Amygdala (tissue), 56 donors: ENCODE measurements at regions not wholly inside any gene's neighbourhood (a gene's known extent, or its start where the extent isn't known, plus 50 kb on each side); places are given as distances from the start of the nearest gene placed in this dataset.

Experiments
- DNase-seq, 56 donors: peaks; one replicate each; lab custom pipeline; 2025; lab: John Stamatoyannopoulos, UW

DNA sequence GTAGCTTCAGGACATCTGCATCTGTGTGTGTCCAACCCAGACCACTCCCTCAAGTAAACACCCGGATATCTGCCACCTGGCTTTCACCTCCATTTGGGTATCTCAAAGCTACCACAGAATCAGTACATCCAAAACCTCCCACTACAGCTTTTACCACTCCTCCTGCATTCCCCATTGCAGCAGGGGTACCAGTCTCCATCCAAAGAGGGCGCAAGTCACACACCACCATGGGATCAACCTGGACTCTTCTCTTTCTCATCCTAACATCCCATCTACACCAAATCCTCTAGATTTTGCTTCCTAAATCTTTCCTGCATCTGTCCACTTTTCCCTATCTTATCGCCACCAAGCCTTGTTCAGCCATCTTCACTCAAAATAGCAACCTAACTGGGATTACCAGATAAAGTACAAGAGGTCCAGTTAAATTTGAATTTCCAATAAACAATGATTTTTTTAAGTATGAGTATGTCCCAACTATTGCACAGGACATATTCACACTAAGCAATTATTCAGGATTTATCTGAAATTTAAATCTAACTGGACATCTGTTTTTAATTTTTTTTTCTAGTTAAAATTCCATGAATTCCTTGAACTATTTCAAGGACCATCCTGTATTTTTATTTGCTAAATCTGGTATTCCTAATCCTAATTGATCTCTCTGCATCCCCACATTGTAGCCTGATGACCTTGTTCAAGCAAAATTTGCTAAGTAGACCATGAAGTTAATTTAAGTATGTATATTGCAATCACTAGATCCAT, 164.3 kb upstream of the MLN start:
- no peak for DNase-seq

DNA sequence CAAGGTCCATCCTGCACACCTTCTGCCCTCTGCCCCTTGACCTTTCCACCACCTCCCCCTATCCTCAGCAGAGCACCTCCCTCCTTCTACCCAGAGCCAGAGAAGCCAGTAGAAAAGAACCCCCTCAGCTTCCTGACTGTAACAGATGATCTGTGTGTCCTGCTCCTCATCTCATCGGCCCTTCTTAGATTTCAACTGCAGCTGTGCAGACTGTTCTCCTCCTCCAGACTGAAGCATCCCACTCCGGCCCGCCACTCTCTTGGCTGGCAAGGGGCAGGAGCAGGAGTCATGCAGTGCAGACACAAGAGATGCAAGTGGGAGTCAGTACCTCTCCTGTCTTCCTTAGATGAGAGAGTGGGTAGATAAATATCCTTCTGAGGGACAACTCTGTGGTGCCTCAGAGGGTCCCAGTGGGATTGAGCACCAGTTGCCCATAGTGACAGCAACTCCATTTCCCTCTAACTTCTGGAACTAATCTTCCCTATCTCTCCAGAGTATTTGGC, 163.5 kb upstream of the MLN start:
- DNase-seq: no peak

DNA sequence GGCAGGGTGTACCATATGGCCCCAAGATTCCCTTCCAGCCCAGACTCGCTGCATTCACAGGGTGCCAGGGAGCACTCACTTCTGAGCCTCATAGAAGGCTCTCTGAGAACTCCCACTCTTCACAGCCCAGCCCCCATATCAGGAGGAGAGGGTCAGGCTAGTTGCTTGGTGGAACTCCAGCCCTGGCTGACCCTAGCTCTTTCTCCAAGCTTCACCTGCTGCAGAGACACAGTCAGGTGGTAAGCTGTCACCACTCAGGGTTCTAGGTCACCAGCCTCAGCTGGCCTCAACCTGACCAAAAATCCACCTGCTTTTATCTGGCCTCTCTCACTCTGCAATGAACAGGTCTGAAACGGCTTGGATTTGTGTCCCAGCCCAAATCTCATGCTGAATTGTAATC, 162.7 kb upstream of the MLN start:
- no peak for DNase-seq

DNA sequence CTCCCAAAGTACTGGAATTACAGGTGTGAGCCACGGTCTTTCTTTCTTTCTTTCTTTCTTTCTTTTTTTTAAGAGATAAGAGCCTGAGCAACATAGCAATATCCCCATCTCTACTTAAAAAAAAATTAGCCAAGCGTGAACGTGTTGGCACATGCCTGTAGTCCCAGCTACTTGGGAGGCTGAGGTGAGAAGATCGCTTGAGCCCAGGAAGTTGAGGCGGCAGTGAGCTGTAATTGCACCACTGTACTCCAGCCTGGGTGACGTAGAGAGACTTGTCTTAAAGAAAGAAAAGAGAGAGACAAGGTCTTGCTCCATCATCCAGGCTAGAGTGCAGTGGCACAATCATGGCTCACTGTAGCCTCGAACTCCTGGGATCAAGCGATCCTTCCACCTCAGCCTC, 162.0 kb upstream of the MLN start:
- DNase-seq: no peak

DNA sequence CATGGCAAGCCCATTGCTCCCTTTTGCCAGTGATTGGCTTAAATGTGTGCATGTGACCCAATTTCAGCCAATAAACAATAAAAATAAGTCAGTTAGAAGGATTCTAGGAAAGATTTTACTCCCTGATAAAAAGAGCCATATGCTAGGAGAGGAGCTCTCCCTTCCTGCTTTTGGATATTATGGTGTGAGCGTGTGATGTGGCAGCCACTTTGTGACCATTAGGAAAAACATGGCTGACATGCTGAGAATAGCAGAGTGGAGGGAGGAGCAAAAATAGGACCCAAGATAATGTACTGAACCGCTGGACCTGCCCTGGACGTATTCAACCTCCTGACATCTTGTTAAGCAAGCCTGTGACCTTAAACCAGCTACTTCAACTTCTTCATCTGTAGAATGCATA, 160.6 kb upstream of the MLN start:
- DNase-seq: no peak

DNA sequence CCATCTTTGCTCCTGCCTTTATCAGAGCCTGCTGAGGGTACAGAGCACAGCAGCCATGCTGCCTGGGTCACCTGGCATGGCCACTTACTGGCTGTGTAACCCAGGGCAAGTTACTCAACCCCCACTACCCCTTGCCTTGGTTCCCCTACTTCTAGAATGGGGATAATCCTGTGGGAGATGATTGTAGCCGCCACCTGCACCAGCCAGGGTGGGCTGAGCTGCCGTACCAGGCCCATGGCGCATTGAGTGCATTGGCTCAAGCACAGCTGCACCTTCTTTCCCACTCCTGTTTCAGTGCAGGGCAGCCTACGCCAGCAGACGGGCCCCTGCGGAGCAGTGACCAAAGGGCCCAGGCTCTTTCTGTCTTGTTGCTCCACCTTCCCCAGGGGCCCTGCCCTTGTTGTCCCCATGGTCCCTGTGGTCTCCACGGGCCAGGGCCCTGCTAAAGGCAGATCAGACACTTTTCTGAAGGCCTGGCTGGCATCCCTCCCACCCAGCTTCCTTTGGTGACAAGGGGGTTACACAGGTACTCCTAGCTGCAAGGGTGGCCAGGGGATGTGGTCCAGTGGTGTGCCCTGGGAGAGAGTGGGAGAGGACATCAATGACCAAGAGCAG, 159.4 kb upstream of the MLN start:
- no peak for DNase-seq

DNA sequence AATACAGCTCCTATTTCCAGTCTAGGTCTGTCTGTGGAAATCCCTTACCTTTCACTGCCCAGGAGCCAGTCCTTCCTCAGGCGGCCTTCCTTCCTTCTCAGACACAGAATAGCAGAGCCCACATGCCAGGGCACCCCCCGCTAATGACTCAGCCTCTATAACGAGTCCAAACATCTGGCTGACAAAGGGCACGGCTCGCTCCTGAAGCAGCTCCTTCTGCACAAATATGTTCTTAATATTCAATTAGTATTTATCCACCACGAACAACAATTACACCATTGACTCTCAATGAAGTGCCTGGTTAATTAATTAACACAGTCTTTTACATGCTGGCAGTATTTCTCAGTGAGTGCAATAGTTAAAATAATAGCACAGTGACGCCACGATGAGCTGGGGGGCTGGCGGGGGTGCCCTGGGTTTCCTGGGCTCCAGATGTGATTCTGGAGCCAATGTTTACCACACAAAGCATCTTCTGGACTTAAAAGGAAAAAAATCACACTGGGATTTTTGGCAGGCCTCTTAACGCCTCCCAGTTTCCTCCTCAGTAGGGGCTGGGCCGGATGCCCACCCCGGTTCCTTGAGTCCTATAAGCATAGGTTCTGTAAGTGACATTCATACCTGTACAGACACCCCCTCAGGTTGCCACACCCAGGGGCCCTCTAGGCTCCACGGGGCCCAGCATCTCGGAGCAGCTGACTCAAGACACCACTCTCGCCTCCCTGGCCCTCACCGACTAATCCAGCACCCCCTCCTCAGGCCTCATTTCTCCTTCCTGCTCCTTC, 158.6 kb upstream of the MLN start:
- DNase-seq: no peak

DNA sequence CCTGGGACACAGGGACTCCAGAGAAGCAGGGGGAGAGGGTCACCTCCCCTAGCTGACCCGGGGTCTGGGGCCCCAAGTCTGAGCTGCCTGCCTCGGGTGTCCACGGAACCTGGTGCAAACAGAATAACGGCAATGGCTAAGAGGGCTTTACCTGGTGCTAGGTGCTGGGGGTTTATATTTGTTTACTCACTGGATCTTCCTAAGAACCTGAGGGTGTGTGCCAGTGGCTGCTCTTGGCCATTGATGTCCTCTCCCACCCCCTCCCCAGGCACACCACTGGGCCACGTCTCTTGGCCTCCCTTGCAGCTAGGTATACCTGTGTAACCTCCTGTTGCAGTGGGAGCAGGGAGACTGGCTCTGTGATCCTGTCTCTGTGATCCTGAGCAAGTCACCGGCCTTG, 157.9 kb upstream of the MLN start:
- DNase-seq: no peak

DNA sequence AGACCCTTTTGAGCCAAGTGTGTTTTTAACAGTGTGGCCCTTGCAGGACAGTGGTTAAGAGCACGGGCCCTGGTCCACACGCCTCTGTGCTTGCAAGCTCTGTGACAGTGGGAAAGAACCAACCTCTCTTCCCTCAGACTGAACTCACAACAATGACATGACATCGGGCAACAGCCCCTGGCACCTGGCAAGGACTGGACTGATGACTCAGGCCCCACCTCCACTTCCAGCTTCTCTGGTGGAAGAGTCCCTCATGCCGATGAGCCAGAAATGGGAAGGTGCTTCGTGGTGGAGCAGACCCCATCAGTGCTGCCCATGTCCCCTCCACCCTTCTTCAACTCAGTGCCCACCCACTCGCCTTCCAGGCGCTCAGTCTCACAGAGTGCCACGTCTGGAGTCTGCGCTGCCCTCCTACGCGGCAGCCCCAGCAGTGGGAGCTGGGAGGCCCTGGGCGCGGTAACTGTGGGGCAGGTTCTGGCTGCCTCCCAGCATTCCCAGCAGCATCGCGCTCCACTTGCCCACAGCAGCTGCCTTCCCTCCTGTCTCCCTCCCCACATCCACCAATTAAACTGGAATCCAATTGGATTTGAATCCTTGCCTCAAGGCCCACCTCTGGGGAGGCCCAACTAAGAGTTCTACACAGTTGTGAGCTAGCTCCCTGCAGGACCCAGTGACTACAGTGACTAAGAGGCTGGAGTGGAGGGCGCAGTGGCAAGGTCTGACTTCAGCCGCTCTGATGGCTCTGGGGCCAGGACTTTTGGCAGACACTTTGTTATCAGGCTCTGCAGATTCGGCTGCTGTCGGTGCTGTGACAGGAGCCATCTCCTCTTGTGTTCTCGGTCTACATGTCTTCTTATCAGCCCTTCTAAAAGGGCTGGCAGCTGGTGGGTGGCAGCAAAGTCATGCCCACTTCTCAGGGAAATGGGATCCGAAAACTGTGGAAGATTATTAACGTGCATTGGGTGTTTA, 156.8 kb upstream of the MLN start:
- DNase-seq: peak in 2 of 56 donors; percentile 7 to 13

DNA sequence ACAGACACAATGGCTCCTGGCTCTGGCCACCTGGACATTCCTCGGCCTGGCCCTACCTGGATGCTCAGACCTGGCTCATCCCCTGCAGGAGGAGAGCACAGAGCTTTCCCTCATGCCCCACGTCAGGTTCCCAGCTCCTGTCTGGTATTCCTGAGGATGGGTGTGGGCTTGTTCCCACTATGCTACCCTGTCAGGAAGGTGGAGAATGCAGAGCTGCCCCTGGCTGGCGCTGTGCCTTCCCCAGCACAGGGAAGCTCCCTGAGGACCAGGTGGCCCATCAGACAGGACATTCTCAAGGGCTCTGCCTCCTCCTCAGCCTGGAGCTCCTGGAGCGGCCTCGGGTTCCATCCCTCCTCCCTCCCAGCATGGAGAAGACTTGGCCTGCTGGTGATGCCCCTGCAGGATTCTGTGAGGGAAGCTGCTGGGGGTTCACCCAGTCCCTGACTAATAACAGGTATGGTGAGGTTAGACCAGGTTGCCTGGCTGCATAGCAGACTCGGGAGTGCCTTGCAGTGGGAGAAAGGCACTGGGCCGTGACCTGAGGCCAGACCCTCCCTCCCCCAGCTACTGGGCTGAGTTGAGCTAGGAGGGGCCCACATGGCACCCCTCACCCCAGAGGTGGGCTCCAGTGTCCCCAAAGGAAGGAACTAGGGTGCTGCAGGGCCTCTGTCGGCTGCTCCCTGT, 156.0 kb upstream of the MLN start:
- no peak for DNase-seq

DNA sequence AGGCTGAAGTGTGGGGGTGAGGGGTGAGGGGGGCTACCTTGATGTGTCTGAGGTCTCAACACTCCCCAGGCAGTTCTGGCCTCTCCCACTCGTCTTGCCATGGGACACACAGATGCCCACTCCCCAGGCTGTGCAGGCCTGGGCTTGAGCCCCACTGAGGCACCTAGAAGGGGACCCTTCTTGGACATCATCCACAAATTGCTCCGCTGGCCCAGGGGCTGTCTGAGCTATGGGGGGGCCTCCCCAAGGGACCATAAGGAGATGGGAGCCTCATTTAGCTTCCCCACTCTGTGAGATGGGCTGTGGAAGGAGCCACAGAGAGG, 155.5 kb upstream of the MLN start:
- no peak for DNase-seq

DNA sequence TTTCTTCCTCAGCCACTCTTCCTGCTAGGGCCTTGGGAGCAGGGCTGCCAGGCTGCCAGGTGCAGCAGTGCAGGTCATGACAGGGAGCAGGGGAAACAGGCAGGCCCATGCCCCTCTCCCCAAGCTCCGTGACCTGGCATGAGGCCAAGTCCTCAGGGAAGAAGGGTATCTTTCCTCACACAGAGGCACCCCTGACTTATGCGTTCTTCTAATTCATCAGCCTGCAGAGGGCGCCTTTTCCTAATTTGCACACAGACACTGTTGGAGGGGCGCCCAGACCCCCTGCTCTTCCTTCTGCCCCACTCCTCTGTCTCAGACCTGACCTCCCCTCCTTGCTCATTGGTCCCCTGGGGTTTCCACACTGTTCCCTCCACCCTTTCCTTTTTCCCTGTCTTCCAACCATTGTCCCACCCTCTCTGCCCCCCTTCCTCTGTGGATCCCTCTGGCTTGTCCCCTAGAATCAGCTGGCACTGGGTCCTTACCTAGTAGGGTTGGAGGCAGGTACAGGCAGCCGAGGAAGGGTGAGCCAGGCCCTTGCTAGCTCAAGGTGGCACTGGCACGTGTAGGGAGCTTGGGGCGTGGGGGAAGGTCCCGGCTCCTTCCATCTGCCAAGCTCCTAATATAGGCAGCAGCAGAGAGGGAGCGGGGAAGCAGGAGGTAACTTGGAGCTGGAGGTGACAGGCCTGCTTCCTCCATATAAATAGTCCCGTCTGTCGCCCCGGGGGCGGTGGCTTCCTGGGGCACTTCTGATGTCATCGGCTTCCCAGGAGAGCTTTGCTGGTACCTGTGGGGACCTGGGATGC, 154.9 kb upstream of the MLN start:
- DNase-seq: peak in 4 of 56 donors; percentile 13 to 49 (median 18)

DNA sequence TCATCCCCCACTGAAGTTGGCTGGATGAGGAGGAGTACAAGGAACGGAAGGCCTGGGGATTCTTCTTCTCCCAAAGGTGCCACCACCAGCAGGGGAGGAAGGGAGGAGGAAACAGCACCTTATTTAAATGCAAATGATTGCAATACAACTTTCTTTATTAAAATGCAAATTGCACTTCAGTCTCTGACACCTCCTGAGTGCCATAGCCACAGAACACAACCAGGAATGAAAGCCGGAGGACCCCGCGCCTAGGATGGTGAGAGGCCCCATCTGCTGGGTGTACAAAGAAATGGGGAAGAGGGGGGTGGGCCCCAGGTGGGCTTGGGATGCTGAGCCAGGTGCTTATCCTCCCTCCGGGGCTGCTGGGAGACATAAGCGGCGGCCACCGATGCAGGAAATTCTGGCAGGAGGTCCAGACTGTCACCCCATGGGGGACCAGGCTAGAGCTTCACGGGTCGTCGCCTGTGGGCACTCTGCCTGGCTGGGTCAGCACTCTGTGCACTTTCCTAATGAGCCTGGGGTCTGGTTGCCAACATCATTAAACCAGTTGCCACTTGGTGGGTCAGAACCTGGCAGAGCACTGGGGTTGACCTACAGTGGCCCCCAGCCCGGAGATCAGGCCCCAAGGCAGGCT, 154.2 kb upstream of the MLN start:
- no peak for DNase-seq

DNA sequence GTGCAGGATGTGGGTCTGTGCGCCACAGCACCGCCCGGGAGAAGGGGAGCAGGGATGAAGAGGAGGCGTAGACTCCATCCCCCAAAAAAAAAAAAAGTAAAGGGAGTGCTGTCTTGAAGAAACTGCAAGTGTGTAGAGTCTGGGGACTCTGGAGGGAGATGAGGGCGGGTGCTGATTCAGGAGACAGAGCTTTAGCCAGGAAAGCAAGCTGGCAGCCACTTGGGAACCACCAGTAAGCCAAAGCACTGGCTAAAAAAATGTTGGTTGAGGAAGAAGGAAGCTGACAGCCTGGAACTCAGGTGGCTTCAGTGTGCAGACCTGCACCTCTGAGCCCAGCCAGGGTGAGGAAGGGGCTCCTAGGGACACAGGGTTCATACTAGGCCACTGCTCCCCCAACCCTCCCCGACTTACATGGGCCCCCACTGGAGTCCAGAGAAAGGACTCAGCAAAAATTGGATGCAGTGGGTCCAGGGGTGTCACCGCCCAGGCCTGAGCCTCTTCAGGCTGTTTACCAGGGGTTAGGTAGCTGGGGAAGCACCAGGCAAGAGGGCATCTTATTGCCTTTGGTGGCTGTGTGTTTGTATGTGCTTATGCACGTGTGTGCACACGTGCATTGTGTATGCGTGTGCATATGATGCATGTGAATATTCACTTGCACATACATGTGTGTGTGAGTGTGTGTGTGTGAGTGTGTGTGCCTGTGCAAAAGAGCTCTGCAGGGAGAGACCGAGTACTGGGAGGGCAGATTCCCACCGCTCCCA, 153.5 kb upstream of the MLN start:
- no peak for DNase-seq

DNA sequence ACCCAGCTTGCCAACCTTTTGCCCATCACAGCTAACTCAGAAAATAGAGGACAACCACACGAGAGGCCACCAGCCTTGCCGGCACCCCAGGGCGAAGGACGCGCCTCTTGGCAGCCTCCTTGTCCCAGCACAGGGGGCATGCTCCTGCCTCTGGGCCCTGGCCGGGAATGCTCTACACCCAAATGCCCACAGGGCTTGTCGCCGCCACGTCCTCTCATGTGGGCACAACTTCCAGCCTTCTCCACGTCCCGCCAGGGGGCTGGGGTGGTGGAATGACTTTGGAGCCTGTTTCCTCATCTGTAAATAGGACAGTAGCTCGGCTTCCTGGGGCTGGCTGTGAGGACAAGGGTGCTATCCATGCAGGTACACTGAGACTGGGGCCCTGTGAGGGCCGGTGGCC, 152.4 kb upstream of the MLN start:
- no peak for DNase-seq

DNA sequence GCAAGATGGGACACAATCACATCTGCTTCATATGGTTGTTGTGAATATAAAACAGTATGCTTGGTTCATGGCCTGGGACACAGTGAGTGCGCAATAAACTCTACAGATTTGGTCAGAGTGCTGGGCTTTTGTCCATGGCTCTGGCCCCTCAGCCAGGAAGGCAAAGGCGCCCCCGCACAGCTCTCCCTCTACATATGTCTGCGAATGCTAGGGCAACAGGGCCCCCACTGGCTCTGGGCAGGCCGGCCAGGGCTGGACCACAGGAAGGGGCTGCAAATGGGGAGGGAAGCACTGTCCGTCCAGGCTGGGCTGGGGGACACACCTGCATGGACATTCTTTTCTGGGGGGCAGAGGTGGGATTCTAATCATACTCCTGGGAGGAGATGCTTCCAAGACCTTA, 151.8 kb upstream of the MLN start:
- DNase-seq: no peak

DNA sequence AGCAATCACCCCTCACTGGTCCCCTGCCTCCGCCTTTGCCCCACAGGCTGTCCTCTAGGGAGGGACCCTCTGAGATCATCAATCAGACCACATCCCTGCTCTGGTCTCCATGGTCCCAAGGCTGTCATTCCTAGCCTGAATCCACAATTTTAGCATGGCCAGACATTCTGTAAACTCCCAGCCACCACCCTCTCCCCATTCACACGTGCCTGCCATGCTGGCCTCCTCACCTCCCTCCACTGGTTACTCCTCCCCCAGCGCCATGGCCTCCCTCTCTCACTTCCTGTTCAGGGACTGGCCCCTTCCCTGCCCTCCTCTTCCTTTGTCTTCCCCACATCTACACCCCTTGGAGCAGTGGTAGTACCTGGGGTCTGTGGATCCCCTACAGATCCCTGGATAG, 150.7 kb upstream of the MLN start:
- no peak for DNase-seq

DNA sequence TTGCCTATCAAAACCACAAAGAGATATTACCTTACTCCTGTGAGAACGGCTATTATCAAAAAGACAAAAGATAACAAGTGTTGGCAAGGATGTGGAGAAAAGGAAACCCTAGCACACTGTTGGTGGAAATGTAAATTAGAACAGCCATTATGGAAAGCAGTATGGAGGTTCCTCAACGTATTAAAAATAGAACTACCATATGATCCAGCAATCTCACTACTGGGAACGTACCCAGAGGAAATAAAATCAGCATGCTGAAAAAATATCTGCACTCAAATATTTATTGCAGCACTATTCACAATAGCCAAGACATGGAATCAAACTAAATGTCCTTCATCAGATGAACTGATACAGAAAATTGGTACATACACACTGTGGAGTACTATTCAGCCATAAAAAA, 149.4 kb upstream of the MLN start:
- no peak for DNase-seq
